WI38 (cell line): ENCODE measurements at regions not wholly inside any gene's neighbourhood (a gene's known extent, or its start where the extent isn't known, plus 50 kb on each side); places are given as distances from the start of the nearest gene placed in this dataset.

ENCODE experiments used
- H3K4me3 ChIP-seq: 2 replicates; pipeline ENCODE4 v1.5.1; 2011; ENCODE audit warnings: low read depth, mild to moderate bottlenecking, control low read depth, low read length
- CTCF ChIP-seq: IDR thresholded peaks from 2 replicates; pipeline ENCODE4 v1.5.1; 2012; ENCODE audit warnings: low read depth, mild to moderate bottlenecking, control low read depth, low read length

DNA sequence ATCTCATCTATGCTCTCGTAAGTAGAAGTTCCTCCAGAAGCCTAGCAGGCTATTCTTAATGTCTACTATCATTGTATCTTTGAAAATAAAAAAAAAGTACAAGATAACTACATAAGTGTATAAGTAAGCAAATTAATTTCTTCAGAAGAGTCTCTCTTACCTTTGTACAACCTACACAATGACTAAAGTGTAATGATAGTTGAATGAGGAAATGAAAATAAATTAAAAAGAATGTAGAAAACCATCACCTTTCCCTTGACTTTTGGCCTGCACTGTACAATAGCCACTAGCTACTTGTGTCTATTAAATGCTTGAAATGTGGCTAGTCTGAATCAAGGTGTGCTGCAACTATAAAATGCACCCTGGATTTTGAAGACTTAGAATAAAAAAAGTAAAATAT, 229.9 kb upstream of the FOXN3 start:
- TF ChIP-seq CTCF, result no peak
- H3K4me3 ChIP-seq, result no peak overlapping the region

- TF ChIP-seq CTCF, result no peak
- H3K4me3 ChIP-seq, result no peak overlapping the region
Measured at GRCh38 chr14:89644641-89645040, 227.6 kb upstream of the FOXN3 start.

GRCh38 chr14:89641495-89642175, 224.6 kb upstream of the FOXN3 start:
- no peak overlapping the region for H3K4me3 ChIP-seq
- no peak for TF ChIP-seq CTCF

- TF ChIP-seq CTCF, result no peak
- no peak overlapping the region for H3K4me3 ChIP-seq
Measured at GRCh38 chr14:89640141-89640540, 223.1 kb upstream of the FOXN3 start.

DNA sequence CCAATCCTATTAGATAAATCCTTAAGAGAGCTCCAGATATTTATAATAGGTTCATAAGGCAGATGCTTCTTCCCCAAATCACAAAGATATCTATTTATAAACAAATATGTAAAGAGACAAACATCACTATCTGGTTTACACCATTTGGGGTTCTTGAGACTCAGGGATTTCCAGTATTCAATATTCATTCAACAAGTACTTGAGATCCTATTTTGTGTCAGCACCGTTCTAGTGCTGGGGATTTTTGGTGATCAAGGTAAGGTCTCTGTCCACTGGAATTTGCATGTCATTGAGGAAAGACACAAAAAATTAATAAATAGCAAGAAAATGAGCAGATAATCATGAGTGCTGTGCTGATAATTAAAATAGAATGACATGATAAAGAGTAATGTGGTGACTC, 222.7 kb upstream of the FOXN3 start:
- no peak for TF ChIP-seq CTCF
- H3K4me3 ChIP-seq, result no peak overlapping the region

- no peak for TF ChIP-seq CTCF
- H3K4me3 ChIP-seq, result no peak overlapping the region
Measured at GRCh38 chr14:89638891-89639290, 221.9 kb upstream of the FOXN3 start.

DNA sequence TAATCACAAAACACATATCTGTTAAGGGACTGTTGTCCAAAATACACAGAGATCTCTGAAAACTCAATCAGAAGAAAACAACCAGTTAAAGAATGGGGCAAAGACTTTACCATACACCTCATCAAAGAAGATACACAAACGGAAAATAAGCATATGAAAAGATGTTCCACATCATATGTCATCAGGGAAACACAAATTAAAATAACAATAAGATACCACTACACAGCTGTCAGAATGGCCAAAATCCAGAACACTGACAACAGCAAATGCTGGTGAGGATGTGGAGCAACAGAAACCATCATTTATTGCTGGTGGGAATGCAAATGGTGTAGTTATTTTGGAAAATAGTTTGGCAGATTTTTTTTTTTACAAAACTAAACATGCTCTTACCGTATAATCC, 220.5 kb upstream of the FOXN3 start:
- TF ChIP-seq CTCF, result no peak
- H3K4me3 ChIP-seq, result no peak overlapping the region
